ENCODE measurements at regions not wholly inside any gene's neighbourhood (a gene's known extent, or its start where the extent isn't known, plus 50 kb on each side); places are given as distances from the start of the nearest gene placed in this dataset.
A peak's percentile ranks its signal among the peaks of the same experiment; 100 is the strongest.
"Not testable (repeated sequence)": the region's sequence is repeated elsewhere in the genome, so short reads cannot be mapped to it uniquely, and the experiment has no call there.

DNA sequence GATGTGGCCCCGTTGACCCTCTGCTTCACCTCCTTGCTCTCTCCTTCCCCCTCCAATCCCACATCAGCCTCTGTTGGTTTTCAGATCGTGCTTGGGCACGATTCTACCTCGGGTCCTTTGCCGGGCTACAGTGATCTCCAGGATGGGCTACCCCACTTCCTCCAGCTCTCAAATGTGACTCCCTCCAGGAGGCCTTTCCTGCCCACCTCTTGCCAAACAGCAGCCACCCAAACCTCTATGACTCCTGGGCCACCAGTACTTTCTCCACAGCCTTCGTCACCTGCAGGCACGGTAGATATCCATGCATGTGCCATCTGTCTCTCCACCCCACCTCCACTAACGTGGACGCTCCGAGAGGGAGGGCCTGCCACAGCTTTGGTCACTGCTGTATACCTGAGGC is 55.9 kb upstream of the NXT1 start:
- no peak overlapping the region for H3K27ac ChIP-seq
- intact Hi-C loops (cut with DNase I) = no loop called here
- H3K36me3 ChIP-seq = no peaks in the 10 kb centered on the region
- TF ChIP-seq, protein P1, sequence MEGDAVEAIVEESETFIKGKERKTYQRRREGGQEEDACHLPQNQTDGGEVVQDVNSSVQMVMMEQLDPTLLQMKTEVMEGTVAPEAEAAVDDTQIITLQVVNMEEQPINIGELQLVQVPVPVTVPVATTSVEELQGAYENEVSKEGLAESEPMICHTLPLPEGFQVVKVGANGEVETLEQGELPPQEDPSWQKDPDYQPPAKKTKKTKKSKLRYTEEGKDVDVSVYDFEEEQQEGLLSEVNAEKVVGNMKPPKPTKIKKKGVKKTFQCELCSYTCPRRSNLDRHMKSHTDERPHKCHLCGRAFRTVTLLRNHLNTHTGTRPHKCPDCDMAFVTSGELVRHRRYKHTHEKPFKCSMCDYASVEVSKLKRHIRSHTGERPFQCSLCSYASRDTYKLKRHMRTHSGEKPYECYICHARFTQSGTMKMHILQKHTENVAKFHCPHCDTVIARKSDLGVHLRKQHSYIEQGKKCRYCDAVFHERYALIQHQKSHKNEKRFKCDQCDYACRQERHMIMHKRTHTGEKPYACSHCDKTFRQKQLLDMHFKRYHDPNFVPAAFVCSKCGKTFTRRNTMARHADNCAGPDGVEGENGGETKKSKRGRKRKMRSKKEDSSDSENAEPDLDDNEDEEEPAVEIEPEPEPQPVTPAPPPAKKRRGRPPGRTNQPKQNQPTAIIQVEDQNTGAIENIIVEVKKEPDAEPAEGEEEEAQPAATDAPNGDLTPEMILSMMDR (IDR thresholded peaks at IDR 0.05) = no peak
- no peak for FAIRE-seq
- no peaks in the 10 kb centered on the region for H3K27me3 ChIP-seq
- DNase-seq = no peak
- 71 to 81% methylated on average over 10 of the region's 10 CpGs for WGBS, 2 donors
- H3K9me3 ChIP-seq = no peaks in the 10 kb centered on the region
- no peaks in the 10 kb centered on the region for H3K4me1 ChIP-seq
- no peak overlapping the region for H3K4me3 ChIP-seq
- ATAC-seq = no peak

DNA sequence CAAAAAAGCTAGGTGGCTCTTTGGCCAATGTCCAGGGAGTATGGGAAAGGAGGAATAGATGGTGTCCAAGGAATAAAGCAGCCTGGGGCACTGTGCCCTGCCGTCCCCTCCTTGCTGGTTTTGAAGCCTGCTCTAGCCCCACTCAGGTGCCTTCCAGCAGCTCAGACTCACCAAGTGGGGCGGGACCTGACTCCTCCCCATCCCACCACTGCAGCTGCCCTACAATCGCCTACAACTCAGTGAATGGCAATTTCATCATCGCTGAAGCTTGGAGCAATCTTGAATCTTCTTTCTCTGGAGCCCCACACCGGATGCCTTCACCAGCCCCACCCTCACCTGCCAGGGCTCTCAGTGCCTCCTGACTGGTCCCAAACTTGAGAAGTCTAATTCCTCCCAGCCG is 56.4 kb upstream of the NXT1 start:
- Histone ChIP-seq H3K4me1 (no peaks in the 10 kb centered on the region), H3K27me3 (no peaks in the 10 kb centered on the region), H3K4me3 (no peak overlapping the region), H3K9me3 (no peaks in the 10 kb centered on the region), H3K27ac (no peak overlapping the region), H3K36me3 (no peaks in the 10 kb centered on the region)
- WGBS, 2 donors = 65 to 69% methylated on average over 6 of the region's 6 CpGs
- TF ChIP-seq, protein P1 (IDR thresholded peaks at IDR 0.05) = no peak
- ATAC-seq = no peak
- intact Hi-C loops (cut with DNase I) = no loop called here
- FAIRE-seq = no peak
- no peak for DNase-seq

DNA sequence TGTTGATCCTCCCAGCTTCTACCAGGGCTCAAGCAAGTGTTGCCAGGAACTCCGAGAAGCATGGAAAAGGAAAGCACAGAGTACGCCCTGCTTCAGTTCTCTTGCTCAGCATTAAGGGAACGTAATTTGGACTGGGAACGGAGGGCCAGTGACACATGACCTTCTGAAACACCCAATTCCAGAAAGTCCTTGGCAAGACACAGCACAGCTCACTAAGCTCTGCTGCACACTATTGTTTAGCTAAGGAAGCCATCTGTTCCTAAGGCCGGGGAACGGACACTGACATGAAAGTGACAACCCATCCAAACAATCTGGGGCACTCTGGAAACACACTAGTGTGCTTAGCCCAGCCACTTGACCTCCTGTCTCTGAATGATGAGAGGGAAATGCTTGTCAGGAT is 56.9 kb upstream of the NXT1 start:
- H3K27me3 ChIP-seq = no peaks in the 10 kb centered on the region
- no peaks in the 10 kb centered on the region for H3K36me3 ChIP-seq
- TF ChIP-seq, protein P1 (IDR thresholded peaks at IDR 0.05) = no peak
- H3K4me3 ChIP-seq = no peak overlapping the region
- ATAC-seq (peak in 2 of 4 donors; percentile 29 to 60), DNase-seq (no peak), FAIRE-seq (no peak)
- 69 to 76% methylated on average over 6 of the region's 6 CpGs for WGBS, 2 donors
- H3K27ac ChIP-seq = no peak overlapping the region
- no peaks in the 10 kb centered on the region for H3K4me1 ChIP-seq
- intact Hi-C loops (cut with DNase I) = no loop called here
- H3K9me3 ChIP-seq = no peaks in the 10 kb centered on the region

DNA sequence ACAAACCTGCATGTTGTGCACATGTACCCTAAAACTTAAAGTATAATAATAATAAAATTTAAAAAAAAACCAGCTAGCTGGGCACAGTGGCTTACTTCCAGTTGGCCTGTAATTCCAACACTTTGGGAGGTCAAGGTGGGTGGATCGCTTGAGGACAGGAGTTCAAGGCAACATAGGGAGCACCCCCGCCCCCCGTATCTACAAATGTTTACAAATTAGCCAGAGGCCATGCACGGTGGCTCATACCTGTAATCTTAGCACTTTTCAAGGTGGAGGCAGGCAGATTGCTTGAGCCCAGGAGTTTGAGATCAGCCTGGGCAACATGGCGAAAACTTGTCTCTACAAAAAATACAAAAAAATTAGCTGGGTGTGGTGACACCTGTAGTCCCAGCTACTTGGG is 58.3 kb upstream of the NXT1 start:
- H3K36me3 ChIP-seq; H3K4me3 ChIP-seq; H3K4me1 ChIP-seq; H3K9me3 ChIP-seq; FAIRE-seq; H3K27ac ChIP-seq; ATAC-seq; H3K27me3 ChIP-seq; intact Hi-C loops (cut with DNase I); DNase-seq: not testable (repeated sequence)
- WGBS, 2 donors = 54 to 61% methylated on average over 5 of the region's 5 CpGs

DNA sequence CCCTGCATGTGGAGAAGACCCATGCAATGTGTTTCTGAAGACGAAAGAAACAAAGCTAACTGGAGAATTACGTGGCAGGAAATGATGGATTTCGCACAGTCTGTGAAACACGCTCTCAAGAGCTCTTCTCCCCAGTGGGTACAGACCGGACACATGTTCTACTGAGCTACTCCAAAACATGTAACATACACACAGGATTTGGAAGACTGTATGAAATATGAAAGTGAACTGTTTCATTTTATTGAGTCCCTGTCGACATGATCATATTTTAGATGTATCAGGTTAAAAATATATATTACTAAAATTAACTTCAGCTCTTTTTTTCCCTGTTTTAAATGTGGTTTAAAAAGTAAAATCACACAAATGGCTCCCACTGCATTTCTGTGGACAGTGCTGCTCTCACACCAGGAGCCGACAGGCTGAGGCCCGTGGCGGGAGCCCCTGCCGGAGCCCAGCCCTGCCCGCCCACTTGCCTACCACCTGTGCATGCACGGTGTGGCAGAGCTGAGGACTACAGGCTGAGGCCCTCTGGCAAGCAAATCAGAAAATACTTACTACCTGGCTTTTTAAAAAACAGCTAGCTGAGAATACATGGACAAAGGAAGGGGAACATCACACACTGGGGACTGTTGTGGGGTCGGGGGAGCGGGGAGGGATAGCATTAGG is 58.9 kb upstream of the NXT1 start:
- no peak for FAIRE-seq
- TF ChIP-seq, protein P1 (IDR thresholded peaks at IDR 0.05) = no peak

More for the DNA sequence above, 58.9 kb upstream of the NXT1 start:
- ATAC-seq (no peak), DNase-seq (no peak)
- Histone ChIP-seq H3K4me1 (no peaks in the 10 kb centered on the region), H3K36me3 (no peaks in the 10 kb centered on the region), H3K27me3 (no peaks in the 10 kb centered on the region), H3K9me3 (no peaks in the 10 kb centered on the region), H3K27ac (no peak overlapping the region), H3K4me3 (no peak overlapping the region)
- intact Hi-C loops (cut with DNase I) = no loop called here
- 72 to 79% methylated on average over 14 of the region's 14 CpGs for WGBS, 2 donors

Data from pancreas (tissue), 10 donors.